Thoracic aorta (tissue), 2 donors: ENCODE measurements at regions not wholly inside any gene's neighbourhood (a gene's known extent, or its start where the extent isn't known, plus 50 kb on each side); places are given as distances from the start of the nearest gene placed in this dataset.

ENCODE experiments used
- ATAC-seq: fragments of 150-250 bp; one replicate; pipeline ENCODE4 v1.8.0; 2017; ENCODE audit warnings: low read depth; ENCODE audit not compliant: insufficient number of reproducible peaks, low FRiP score
- DNase-seq: peaks from one replicate; pipeline ENCODE4 v3.0.0-alpha.2; 2020; ENCODE audit warnings: low spot score
- H3K27ac ChIP-seq, 2 donors: fragments of 200-600 bp; sonication (generic); 1 replicate in 1 of 2; 2 replicates in 1 of 2; pipeline ENCODE4 v1.5.1; 2016; ENCODE audit warnings: mild to moderate bottlenecking in 2 of 2, moderate library complexity in 2 of 2
- H3K27me3 ChIP-seq: fragments of 200-600 bp; sonication (generic); replicated peaks from 2 replicates; pipeline ENCODE4 v1.6.0; 2016; ENCODE audit warnings: mild to moderate bottlenecking; ENCODE audit not compliant: insufficient read depth
- H3K36me3 ChIP-seq: fragments of 200-600 bp; sonication (generic); one replicate; pipeline ENCODE4 v1.5.1; 2016
- H3K4me1 ChIP-seq, 2 donors: fragments of 200-600 bp; sonication (generic); 1 replicate in 1 of 2; 2 replicates in 1 of 2; pipeline versions ENCODE4 v1.5.1 to v1.6.0; 2016; ENCODE audit warnings: low read depth in 2 of 2, mild to moderate bottlenecking in 1 of 2; ENCODE audit not compliant: control insufficient read depth in 1 of 2
- H3K4me3 ChIP-seq: fragments of 200-600 bp; sonication (generic); 2 replicates; pipeline ENCODE4 v1.5.1; 2016; ENCODE audit warnings: mild to moderate bottlenecking
- H3K9me3 ChIP-seq: fragments of 200-600 bp; sonication (generic); 2 replicates; pipeline ENCODE4 v1.5.1; 2016
- TF ChIP-seq, protein P1 (sequence below): fragments of 200-600 bp; sonication (generic); IDR thresholded peaks from one replicate; pipeline ENCODE4 v1.5.1; 2019; ENCODE audit warnings: antibody characterized with exemption

DNA sequence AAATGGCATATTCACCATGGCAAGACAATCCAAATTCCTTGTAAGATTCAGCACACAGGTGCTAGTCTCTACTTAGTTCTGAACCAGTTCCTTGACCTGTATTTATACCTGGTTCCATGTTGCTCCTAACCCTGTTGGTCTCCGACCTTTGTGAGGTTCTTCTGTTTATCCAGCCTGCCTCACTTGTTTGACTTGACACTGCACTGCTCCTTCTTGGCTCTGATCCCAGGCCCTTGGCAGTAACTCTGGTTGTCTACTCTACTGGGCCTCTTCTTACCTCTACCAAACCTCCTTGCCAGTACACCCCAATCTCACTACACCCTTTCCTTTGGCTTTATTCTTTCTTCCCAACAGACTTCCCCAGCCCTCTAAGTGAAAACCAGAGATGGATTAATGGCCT, 419.4 kb upstream of the USP24 start:
- H3K27ac ChIP-seq = peak overlapping the region; percentile 57 to 79
- no peaks in the 10 kb centered on the region for H3K27me3 ChIP-seq
- H3K4me1 ChIP-seq = peaks cover 24 to 61% of the 10 kb centered on the region in 2 donors
- H3K9me3 ChIP-seq = no peaks in the 10 kb centered on the region
- ATAC-seq = no peak
- DNase-seq = no peak
- no peak overlapping the region for H3K4me3 ChIP-seq
- TF ChIP-seq, protein P1, sequence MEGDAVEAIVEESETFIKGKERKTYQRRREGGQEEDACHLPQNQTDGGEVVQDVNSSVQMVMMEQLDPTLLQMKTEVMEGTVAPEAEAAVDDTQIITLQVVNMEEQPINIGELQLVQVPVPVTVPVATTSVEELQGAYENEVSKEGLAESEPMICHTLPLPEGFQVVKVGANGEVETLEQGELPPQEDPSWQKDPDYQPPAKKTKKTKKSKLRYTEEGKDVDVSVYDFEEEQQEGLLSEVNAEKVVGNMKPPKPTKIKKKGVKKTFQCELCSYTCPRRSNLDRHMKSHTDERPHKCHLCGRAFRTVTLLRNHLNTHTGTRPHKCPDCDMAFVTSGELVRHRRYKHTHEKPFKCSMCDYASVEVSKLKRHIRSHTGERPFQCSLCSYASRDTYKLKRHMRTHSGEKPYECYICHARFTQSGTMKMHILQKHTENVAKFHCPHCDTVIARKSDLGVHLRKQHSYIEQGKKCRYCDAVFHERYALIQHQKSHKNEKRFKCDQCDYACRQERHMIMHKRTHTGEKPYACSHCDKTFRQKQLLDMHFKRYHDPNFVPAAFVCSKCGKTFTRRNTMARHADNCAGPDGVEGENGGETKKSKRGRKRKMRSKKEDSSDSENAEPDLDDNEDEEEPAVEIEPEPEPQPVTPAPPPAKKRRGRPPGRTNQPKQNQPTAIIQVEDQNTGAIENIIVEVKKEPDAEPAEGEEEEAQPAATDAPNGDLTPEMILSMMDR = no peak
- H3K36me3 ChIP-seq = no peaks in the 10 kb centered on the region

DNA sequence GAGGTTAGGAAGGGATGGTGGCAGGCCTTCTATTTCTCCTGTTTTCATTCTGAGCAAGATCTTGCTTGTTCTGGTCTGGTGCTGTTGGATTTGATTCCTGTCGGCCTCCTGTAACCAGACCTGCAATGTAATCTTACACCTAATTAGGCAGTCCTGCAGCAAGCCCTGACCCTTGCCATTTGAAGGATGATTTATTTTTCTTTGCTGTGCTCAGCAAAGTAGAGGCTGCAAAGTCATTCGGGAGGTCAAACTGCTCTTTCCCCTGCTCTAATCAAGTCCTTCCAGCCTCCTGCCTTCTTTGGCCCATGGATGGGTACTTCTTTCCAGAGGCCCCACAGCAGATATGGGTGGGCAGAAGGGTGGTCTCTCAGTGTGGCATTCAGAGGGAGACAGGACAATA, 417.7 kb upstream of the USP24 start:
- ATAC-seq = no peak
- TF ChIP-seq, protein P1 = no peak
- no peaks in the 10 kb centered on the region for H3K9me3 ChIP-seq
- DNase-seq = no peak
- H3K27ac ChIP-seq = peak overlapping the region; percentile 59 to 79
- H3K27me3 ChIP-seq = no peaks in the 10 kb centered on the region
- H3K36me3 ChIP-seq = no peaks in the 10 kb centered on the region
- peaks cover 24 to 61% of the 10 kb centered on the region in 2 donors for H3K4me1 ChIP-seq
- no peak overlapping the region for H3K4me3 ChIP-seq

DNA sequence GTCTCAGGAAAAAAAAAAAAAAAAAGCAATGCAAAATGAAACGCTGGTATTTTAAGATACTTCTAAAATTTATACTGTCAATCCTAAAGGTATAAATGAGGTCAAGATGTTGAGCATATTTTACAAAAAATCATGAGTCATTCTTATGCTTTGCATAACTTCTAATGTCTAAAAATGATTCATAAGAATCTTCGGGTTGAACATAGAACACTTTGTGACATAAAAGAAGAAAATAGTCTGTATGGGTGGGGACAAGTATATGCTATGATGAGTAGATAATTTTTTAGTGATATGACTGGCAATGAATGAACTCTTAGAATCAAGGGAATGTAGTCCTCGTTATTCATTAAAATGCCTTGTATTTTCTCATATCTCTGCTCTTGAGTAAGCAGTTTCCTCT, 416.9 kb upstream of the USP24 start:
- TF ChIP-seq, protein P1 = no peak
- H3K4me1 ChIP-seq = peaks cover 24 to 56% of the 10 kb centered on the region in 2 donors
- H3K27ac ChIP-seq = peak overlapping the region; percentile 59 to 79
- H3K27me3 ChIP-seq = no peaks in the 10 kb centered on the region
- no peaks in the 10 kb centered on the region for H3K36me3 ChIP-seq
- peak; percentile 62 for ATAC-seq
- no peak overlapping the region for H3K4me3 ChIP-seq
- DNase-seq = no peak
- no peaks in the 10 kb centered on the region for H3K9me3 ChIP-seq

DNA sequence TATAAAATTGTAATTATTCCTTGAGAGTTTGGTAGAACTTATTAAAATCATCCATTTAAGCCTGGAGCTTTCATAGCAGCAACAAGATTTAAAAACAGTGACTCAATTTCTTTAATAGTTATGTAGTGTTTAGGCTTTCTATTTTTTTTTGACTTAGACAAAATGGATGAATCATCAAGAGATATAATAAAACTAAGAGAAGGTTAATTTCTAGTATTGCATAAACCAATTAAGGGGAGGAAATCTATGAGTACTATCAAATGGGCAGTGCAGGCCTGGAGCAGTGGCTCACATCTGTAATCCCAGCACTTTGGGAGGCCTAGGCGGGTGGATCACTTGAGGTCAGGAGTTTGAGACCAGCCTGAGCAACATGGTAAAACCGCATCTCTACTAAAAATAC, 416.3 kb upstream of the USP24 start:
- peaks cover 20 to 51% of the 10 kb centered on the region in 2 donors for H3K4me1 ChIP-seq
- H3K27me3 ChIP-seq = no peaks in the 10 kb centered on the region
- DNase-seq (no peak), ATAC-seq (no peak)
- TF ChIP-seq, protein P1 = no peak
- peak overlapping the region; percentile 14 to 79 for H3K27ac ChIP-seq
- H3K36me3 ChIP-seq = no peaks in the 10 kb centered on the region
- no peak overlapping the region for H3K4me3 ChIP-seq
- no peaks in the 10 kb centered on the region for H3K9me3 ChIP-seq

DNA sequence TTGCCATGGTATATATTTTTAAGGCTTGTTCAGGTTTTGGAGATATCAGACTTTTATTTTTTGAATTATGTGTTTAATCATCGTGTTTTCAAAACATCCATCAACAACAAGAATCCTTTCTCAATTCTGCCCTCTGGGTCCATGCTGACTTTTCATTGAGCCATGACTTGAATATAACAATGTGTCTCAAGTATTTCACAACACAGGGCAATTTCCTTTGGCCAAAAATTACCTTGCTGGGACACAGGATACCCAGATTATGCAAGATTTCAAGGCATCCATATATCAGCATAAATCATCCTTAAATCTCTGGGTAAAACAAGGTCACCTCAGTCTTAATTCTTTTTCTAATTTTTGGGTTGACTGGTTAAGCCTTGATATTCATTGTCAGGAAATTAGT, 411.2 kb upstream of the USP24 start:
- DNase-seq (no peak), ATAC-seq (no peak)

More for the DNA sequence above, 411.2 kb upstream of the USP24 start:
- no peaks in the 10 kb centered on the region for H3K36me3 ChIP-seq
- TF ChIP-seq, protein P1 = no peak
- H3K27me3 ChIP-seq = no peaks in the 10 kb centered on the region
- no peak overlapping the region for H3K27ac ChIP-seq
- no peak overlapping the region for H3K4me3 ChIP-seq
- no peaks in the 10 kb centered on the region for H3K9me3 ChIP-seq
- peaks cover 0 to 2% of the 10 kb centered on the region in 2 donors for H3K4me1 ChIP-seq
